Lower leg skin (tissue), 4 donors: ENCODE measurements at regions not wholly inside any gene's neighbourhood (a gene's known extent, or its start where the extent isn't known, plus 50 kb on each side); places are given as distances from the start of the nearest gene placed in this dataset.

ENCODE experiments used
- DNase-seq, 2 donors: peaks; one replicate each; pipeline ENCODE4 v3.0.0-alpha.2; 2019; ENCODE audit warnings: low spot score in 2 of 2
- H3K4me3 ChIP-seq: fragments of 200-600 bp; sonication (generic); 2 replicates; pipeline ENCODE4 v1.5.1; 2017; ENCODE audit warnings: mild to moderate bottlenecking, low read depth; ENCODE audit not compliant: poor library complexity, severe bottlenecking
- CTCF ChIP-seq, 3 donors: fragments of 450-650 bp; IDR thresholded peaks; one replicate each; pipeline ENCODE4 v1.5.1; 2016; ENCODE audit warnings: antibody characterized with exemption in 3 of 3, mild to moderate bottlenecking in 3 of 3, moderate library complexity in 2 of 3
- POLR2A ChIP-seq, 2 donors: fragments of 450-650 bp; IDR thresholded peaks; one replicate each; pipeline ENCODE4 v1.6.1; 2016 to 2017; ENCODE audit warnings: antibody characterized with exemption in 2 of 2, mild to moderate bottlenecking in 1 of 2, moderate library complexity in 1 of 2
- WGBS, 2 donors: methylation state at CpG; one replicate each; pipeline ENCODE4 v1.1.5; 2018; 5-methylcytosine and 5-hydroxymethylcytosine counted together
- intact Hi-C: fragments of 100-400 bp; cut with DNase I; formaldehyde crosslinking; loops from one replicate; pipeline ENCODE4 v1.15.0; 2023; ENCODE audit warnings: low total_unique reads

GRCh38 chr20:24859539-24859938 is 89.5 kb upstream of the CST7 start:
- no peak for DNase-seq
- WGBS, 2 donors = 96% methylated on average over 8 of the region's 8 CpGs
- intact Hi-C loops = no loop called here
- no peak overlapping the region for H3K4me3 ChIP-seq
- TF ChIP-seq CTCF (IDR thresholded peaks at IDR 0.05) (no peak), POLR2A (IDR thresholded peaks at IDR 0.05) (no peak)

- TF ChIP-seq CTCF (IDR thresholded peaks at IDR 0.05) = no peak
- no peak for TF ChIP-seq POLR2A (IDR thresholded peaks at IDR 0.05)
- 74 to 82% methylated on average over 4 of the region's 4 CpGs for WGBS, 2 donors
- no peak for DNase-seq
- H3K4me3 ChIP-seq = no peak overlapping the region
- intact Hi-C loops = no loop called here
These were observed 86.9 kb upstream of the CST7 start for GRCh38 chr20:24862186-24862585.

GRCh38 chr20:24862606-24863005 is 86.5 kb upstream of the CST7 start:
- TF ChIP-seq POLR2A (IDR thresholded peaks at IDR 0.05) (no peak), CTCF (IDR thresholded peaks at IDR 0.05) (no peak)
- intact Hi-C loops = no loop called here
- WGBS, 2 donors = 82 to 87% methylated on average over 6 of the region's 6 CpGs
- H3K4me3 ChIP-seq = no peak overlapping the region
- DNase-seq = no peak

- DNase-seq = no peak
- no peak overlapping the region for H3K4me3 ChIP-seq
- 65 to 82% methylated on average over 2 of the region's 2 CpGs for WGBS, 2 donors
- TF ChIP-seq CTCF (IDR thresholded peaks at IDR 0.05) (no peak), POLR2A (IDR thresholded peaks at IDR 0.05) (no peak)
- intact Hi-C loops = no loop called here
These were observed 85.7 kb upstream of the CST7 start for GRCh38 chr20:24863356-24863755.

GRCh38 chr20:24866008-24866407 is 83.1 kb upstream of the CST7 start:
- no peak overlapping the region for H3K4me3 ChIP-seq
- no peak for TF ChIP-seq POLR2A (IDR thresholded peaks at IDR 0.05)
- TF ChIP-seq CTCF (IDR thresholded peaks at IDR 0.05) = no peak
- intact Hi-C loops = no loop called here
- WGBS, 2 donors = 63 to 85% methylated on average over 1 of the region's 1 CpG
- DNase-seq = no peak

GRCh38 chr20:24866742-24867141 is 82.3 kb upstream of the CST7 start:
- TF ChIP-seq POLR2A (IDR thresholded peaks at IDR 0.05) (no peak), CTCF (IDR thresholded peaks at IDR 0.05) (no peak)
- H3K4me3 ChIP-seq = no peak overlapping the region
- 93% methylated on average over 4 of the region's 4 CpGs for WGBS, 2 donors
- intact Hi-C loops = no loop called here
- DNase-seq = no peak
